Activated CD8-positive, alpha-beta memory T cell treated with anti-CD3 and anti-CD28 coated beads, Interleukin-2, amount 10 ng/mL, durations not matched to agents 7 days and 5 days (primary cell): ENCODE measurements at regions not wholly inside any gene's neighbourhood (a gene's known extent, or its start where the extent isn't known, plus 50 kb on each side); places are given as distances from the start of the nearest gene placed in this dataset.

Experiments used
- ATAC-seq: fragments of 150-1000 bp; cut with Tn5 transposase; one replicate; pipeline ENCODE4 v1.10.0; 2021; ENCODE audit warnings: moderate library complexity
- CTCF ChIA-PET: fragments of 350-600 bp; sonication (Branson Sonifier 250); formaldehyde crosslinking; loops from one replicate; lab custom pipeline; 2021; ENCODE audit warnings: antibody characterized with exemption; lab: Charles Lee
- DNase-seq: peaks from one replicate; pipeline ENCODE4 v3.0.0-alpha.2; 2020
- H3K27ac Mint-ChIP-seq: one replicate; pipeline ENCODE4 v1.8.0; 2021; ENCODE audit warnings: mild to moderate bottlenecking, mixed read lengths
- H3K27me3 Mint-ChIP-seq: one replicate; pipeline ENCODE4 v1.8.0; 2021; ENCODE audit warnings: mixed read lengths
- H3K36me3 Mint-ChIP-seq: one replicate; pipeline ENCODE4 v1.8.0; 2021; ENCODE audit warnings: mild to moderate bottlenecking, mixed read lengths
- H3K4me1 Mint-ChIP-seq: one replicate; pipeline ENCODE4 v1.8.0; 2021; ENCODE audit warnings: mixed read lengths
- H3K4me3 Mint-ChIP-seq: one replicate; pipeline ENCODE4 v1.8.0; 2021; ENCODE audit warnings: mild to moderate bottlenecking, moderate library complexity, mixed read lengths
- H3K9me3 Mint-ChIP-seq: one replicate; pipeline ENCODE4 v1.8.0; 2022; ENCODE audit warnings: low read depth, mixed read lengths

- H3K4me3 Mint-ChIP-seq, result no peak overlapping the region
- H3K27me3 Mint-ChIP-seq, result peaks cover 48% of the 10 kb centered on the region
- H3K9me3 Mint-ChIP-seq, result peaks cover 8% of the 10 kb centered on the region
These were observed 222.6 kb upstream of the NFE2L3 start for GRCh38 chr7:25929448-25929847.

GRCh38 chr7:25930492-25931048 is 221.4 kb upstream of the NFE2L3 start:
- H3K27me3 Mint-ChIP-seq, result peaks cover 60% of the 10 kb centered on the region
- no peak overlapping the region for H3K27ac Mint-ChIP-seq
- DNase-seq (no peak), ATAC-seq (no peak)
- H3K36me3 Mint-ChIP-seq, result peaks cover 14% of the 10 kb centered on the region
- CTCF ChIA-PET, result interaction anchor here (1.0 to 1.4 kb wide), 2 partner anchors 9 to 38 kb away, joined by 4 to 5 read pairs; no protein-coding TSS in a partner anchor
- H3K4me1 Mint-ChIP-seq, result no peaks in the 10 kb centered on the region
- peaks cover 9% of the 10 kb centered on the region for H3K9me3 Mint-ChIP-seq
- no peak overlapping the region for H3K4me3 Mint-ChIP-seq

More at GRCh38 chr7:25929448-25929847, 222.6 kb upstream of the NFE2L3 start:
- CTCF ChIA-PET, result interaction anchor here (1.4 kb wide), 1 partner anchor 37 kb away, joined by 5 read pairs; no protein-coding TSS in a partner anchor
- Mint-ChIP-seq H3K36me3 (peaks cover 8% of the 10 kb centered on the region), H3K4me1 (no peaks in the 10 kb centered on the region), H3K27ac (no peak overlapping the region)
- ATAC-seq, result no peak
- DNase-seq, result no peak

- H3K27me3 Mint-ChIP-seq, result peaks cover 64% of the 10 kb centered on the region
- no peak overlapping the region for H3K27ac Mint-ChIP-seq
- CTCF ChIA-PET, result interaction anchor here (1.0 to 1.4 kb wide), 2 partner anchors 9 to 38 kb away, joined by 4 to 5 read pairs; no protein-coding TSS in a partner anchor
- H3K4me3 Mint-ChIP-seq, result no peak overlapping the region
- DNase-seq (no peak), ATAC-seq (no peak)
- H3K36me3 Mint-ChIP-seq, result peaks cover 16% of the 10 kb centered on the region
- peaks cover 11% of the 10 kb centered on the region for H3K9me3 Mint-ChIP-seq
- no peaks in the 10 kb centered on the region for H3K4me1 Mint-ChIP-seq
These were observed 220.8 kb upstream of the NFE2L3 start for GRCh38 chr7:25931156-25931555.

GRCh38 chr7:25933921-25934320 is 218.1 kb upstream of the NFE2L3 start:
- Mint-ChIP-seq H3K27me3 (peaks cover 69% of the 10 kb centered on the region), H3K4me3 (no peak overlapping the region), H3K36me3 (peaks cover 16% of the 10 kb centered on the region), H3K9me3 (peaks cover 11% of the 10 kb centered on the region), H3K27ac (no peak overlapping the region), H3K4me1 (no peaks in the 10 kb centered on the region)
- CTCF ChIA-PET, result interaction anchor here (0.6 to 1.4 kb wide), 2 partner anchors 23 to 41 kb away, joined by 3 to 5 read pairs; no protein-coding TSS in a partner anchor
- DNase-seq, result no peak
- ATAC-seq, result no peak

GRCh38 chr7:25940086-25940906 is 211.7 kb upstream of the NFE2L3 start:
- peaks cover 7% of the 10 kb centered on the region for H3K36me3 Mint-ChIP-seq
- H3K4me3 Mint-ChIP-seq, result peak overlapping the region; percentile 45
- H3K9me3 Mint-ChIP-seq, result peaks cover 3% of the 10 kb centered on the region
- DNase-seq, result no peak
- CTCF ChIA-PET, result interaction anchor here (1.4 to 1.9 kb wide), 3 partner anchors 9 to 47 kb away, joined by 4 to 5 read pairs (median 5); no protein-coding TSS in a partner anchor
- peaks cover 34% of the 10 kb centered on the region for H3K27me3 Mint-ChIP-seq
- peak; percentile 23 for ATAC-seq
- H3K27ac Mint-ChIP-seq, result peak overlapping the region; percentile 67
- peaks cover 13% of the 10 kb centered on the region for H3K4me1 Mint-ChIP-seq

GRCh38 chr7:25944777-25945515 is 207.1 kb upstream of the NFE2L3 start:
- CTCF ChIA-PET, result no interaction called here
- H3K27me3 Mint-ChIP-seq, result peaks cover 28% of the 10 kb centered on the region

GRCh38 chr7:25945608-25946007 is 206.4 kb upstream of the NFE2L3 start:
- DNase-seq (no peak), ATAC-seq (no peak)
- CTCF ChIA-PET, result no interaction called here
- Mint-ChIP-seq H3K36me3 (peaks cover 4% of the 10 kb centered on the region), H3K27ac (no peak overlapping the region), H3K9me3 (no peaks in the 10 kb centered on the region), H3K27me3 (peaks cover 26% of the 10 kb centered on the region), H3K4me1 (peaks cover 12% of the 10 kb centered on the region), H3K4me3 (no peak overlapping the region)

More at GRCh38 chr7:25944777-25945515, 207.1 kb upstream of the NFE2L3 start:
- H3K4me1 Mint-ChIP-seq, result peaks cover 14% of the 10 kb centered on the region
- ATAC-seq, result no peak
- no peak for DNase-seq
- H3K4me3 Mint-ChIP-seq, result no peak overlapping the region
- no peaks in the 10 kb centered on the region for H3K9me3 Mint-ChIP-seq
- H3K27ac Mint-ChIP-seq, result no peak overlapping the region
- H3K36me3 Mint-ChIP-seq, result peaks cover 3% of the 10 kb centered on the region

GRCh38 chr7:25946181-25946580 is 205.8 kb upstream of the NFE2L3 start:
- Mint-ChIP-seq H3K4me1 (peaks cover 7% of the 10 kb centered on the region), H3K27ac (no peak overlapping the region), H3K27me3 (peaks cover 24% of the 10 kb centered on the region), H3K9me3 (no peaks in the 10 kb centered on the region), H3K4me3 (no peak overlapping the region), H3K36me3 (peaks cover 4% of the 10 kb centered on the region)
- DNase-seq (no peak), ATAC-seq (no peak)
- CTCF ChIA-PET, result no interaction called here

GRCh38 chr7:25947669-25948516 is 204.1 kb upstream of the NFE2L3 start:
- ATAC-seq (no peak), DNase-seq (no peak)
- Mint-ChIP-seq H3K4me1 (peaks cover 7% of the 10 kb centered on the region), H3K27ac (no peak overlapping the region), H3K9me3 (no peaks in the 10 kb centered on the region), H3K4me3 (no peak overlapping the region), H3K36me3 (peaks cover 4% of the 10 kb centered on the region), H3K27me3 (peaks cover 27% of the 10 kb centered on the region)
- CTCF ChIA-PET, result interaction anchor here (0.8 kb wide), 1 partner anchor 204 kb away, joined by 3 read pairs; the partner anchor contains the start of gene NFE2L3

- DNase-seq, result no peak
- H3K27ac Mint-ChIP-seq, result no peak overlapping the region
- H3K36me3 Mint-ChIP-seq, result peaks cover 4% of the 10 kb centered on the region
- peaks cover 7% of the 10 kb centered on the region for H3K4me1 Mint-ChIP-seq
- peaks cover 30% of the 10 kb centered on the region for H3K27me3 Mint-ChIP-seq
- no peak for ATAC-seq
- peak overlapping the region; percentile 77 for H3K4me3 Mint-ChIP-seq
- CTCF ChIA-PET, result interaction anchor here (1.0 to 1.3 kb wide), 2 partner anchors 57 to 415 kb away, joined by 3 read pairs; no protein-coding TSS in a partner anchor
- no peaks in the 10 kb centered on the region for H3K9me3 Mint-ChIP-seq
These were observed 202.1 kb upstream of the NFE2L3 start for GRCh38 chr7:25949736-25950487.

GRCh38 chr7:25950488-25951413 is 201.2 kb upstream of the NFE2L3 start:
- Mint-ChIP-seq H3K27ac (peak overlapping the region; percentile 37), H3K4me3 (peak overlapping the region; percentile 77), H3K9me3 (no peaks in the 10 kb centered on the region), H3K27me3 (peaks cover 30% of the 10 kb centered on the region), H3K36me3 (peaks cover 4% of the 10 kb centered on the region), H3K4me1 (peaks cover 7% of the 10 kb centered on the region)
- CTCF ChIA-PET, result interaction anchor here (1.3 to 1.5 kb wide), 3 partner anchors 17 to 414 kb away, joined by 3 read pairs; no protein-coding TSS in a partner anchor
- DNase-seq (peak; percentile 93), ATAC-seq (peak; percentile 99)
